ENCODE measurements at regions not wholly inside any gene's neighbourhood (a gene's known extent, or its start where the extent isn't known, plus 50 kb on each side); places are given as distances from the start of the nearest gene placed in this dataset.
"Not testable (repeated sequence)": the region's sequence is repeated elsewhere in the genome, so short reads cannot be mapped to it uniquely, and the experiment has no call there.

GRCh38 chr5:77907786-77908185 is 131.6 kb upstream of the TBCA start:
- Mint-ChIP-seq H3K27me3 (ENCODE audit: low read depth) (peaks cover 11% of the 10 kb centered on the region), H3K36me3 (ENCODE audit: low read depth) (no peaks in the 10 kb centered on the region), H3K9me3 (peaks cover under 1% of the 10 kb centered on the region), H3K4me3 (no peak overlapping the region), H3K4me1 (no peaks in the 10 kb centered on the region), H3K27ac (no peak overlapping the region)
- no peak for TF ChIP-seq CTCF (IDR thresholded peaks at IDR 0.05; ENCODE audit: unreplicated experiment in 3 of 3)

GRCh38 chr5:77906806-77907205 is 130.7 kb upstream of the TBCA start:
- Mint-ChIP-seq H3K4me1 (no peaks in the 10 kb centered on the region), H3K27me3 (ENCODE audit: low read depth) (peaks cover 11% of the 10 kb centered on the region), H3K27ac (no peak overlapping the region), H3K4me3 (no peak overlapping the region), H3K36me3 (ENCODE audit: low read depth) (no peaks in the 10 kb centered on the region), H3K9me3 (no peaks in the 10 kb centered on the region)
- no peak for TF ChIP-seq CTCF (IDR thresholded peaks at IDR 0.05; ENCODE audit: unreplicated experiment in 3 of 3)

GRCh38 chr5:77904362-77904761 is 128.2 kb upstream of the TBCA start:
- H3K36me3 Mint-ChIP-seq (ENCODE audit: low read depth) = no peaks in the 10 kb centered on the region
- H3K4me3 Mint-ChIP-seq = no peak overlapping the region
- H3K9me3 Mint-ChIP-seq = no peaks in the 10 kb centered on the region
- TF ChIP-seq CTCF (IDR thresholded peaks at IDR 0.05; ENCODE audit: unreplicated experiment in 3 of 3) = no peak
- H3K27me3 Mint-ChIP-seq (ENCODE audit: low read depth) = peaks cover 11% of the 10 kb centered on the region
- no peak overlapping the region for H3K27ac Mint-ChIP-seq
- H3K4me1 Mint-ChIP-seq = no peaks in the 10 kb centered on the region

- Mint-ChIP-seq H3K4me3 (no peak overlapping the region), H3K9me3 (no peaks in the 10 kb centered on the region), H3K27me3 (ENCODE audit: low read depth) (peaks cover 6% of the 10 kb centered on the region), H3K36me3 (ENCODE audit: low read depth) (no peaks in the 10 kb centered on the region), H3K4me1 (no peaks in the 10 kb centered on the region), H3K27ac (no peak overlapping the region)
- TF ChIP-seq CTCF (IDR thresholded peaks at IDR 0.05; ENCODE audit: unreplicated experiment in 3 of 3) = no peak
Measured at GRCh38 chr5:77900691-77901090, 124.6 kb upstream of the TBCA start.

- TF ChIP-seq CTCF (IDR thresholded peaks at IDR 0.05; ENCODE audit: unreplicated experiment in 3 of 3) = no peak
- no peaks in the 10 kb centered on the region for H3K9me3 Mint-ChIP-seq
- no peaks in the 10 kb centered on the region for H3K36me3 Mint-ChIP-seq (ENCODE audit: low read depth)
- no peaks in the 10 kb centered on the region for H3K27me3 Mint-ChIP-seq (ENCODE audit: low read depth)
- no peak overlapping the region for H3K4me3 Mint-ChIP-seq
- H3K4me1 Mint-ChIP-seq = no peaks in the 10 kb centered on the region
- H3K27ac Mint-ChIP-seq = no peak overlapping the region
Measured at GRCh38 chr5:77898385-77898784, 122.2 kb upstream of the TBCA start.

GRCh38 chr5:77896338-77896737 is 120.2 kb upstream of the TBCA start:
- H3K4me3 Mint-ChIP-seq = no peak overlapping the region
- TF ChIP-seq CTCF (IDR thresholded peaks at IDR 0.05; ENCODE audit: unreplicated experiment in 3 of 3) = no peak
- H3K27me3 Mint-ChIP-seq (ENCODE audit: low read depth) = peaks cover 10% of the 10 kb centered on the region
- no peak overlapping the region for H3K27ac Mint-ChIP-seq
- no peaks in the 10 kb centered on the region for H3K36me3 Mint-ChIP-seq (ENCODE audit: low read depth)
- no peaks in the 10 kb centered on the region for H3K9me3 Mint-ChIP-seq
- H3K4me1 Mint-ChIP-seq = peaks cover 4% of the 10 kb centered on the region

GRCh38 chr5:77894103-77894502 is 118.0 kb upstream of the TBCA start:
- H3K4me3 Mint-ChIP-seq; H3K4me1 Mint-ChIP-seq; H3K9me3 Mint-ChIP-seq; H3K27me3 Mint-ChIP-seq (ENCODE audit: low read depth); H3K36me3 Mint-ChIP-seq (ENCODE audit: low read depth); H3K27ac Mint-ChIP-seq: not testable (repeated sequence)
